Small intestine (tissue), 7 donors: ENCODE measurements at regions not wholly inside any gene's neighbourhood (a gene's known extent, or its start where the extent isn't known, plus 50 kb on each side); places are given as distances from the start of the nearest gene placed in this dataset.
A peak's percentile ranks its signal among the peaks of the same experiment; 100 is the strongest.

Experiments
- DNase-seq, 2 donors: peaks; one replicate each; pipeline versions ENCODE4 v3.0.0 to v3.0.0-alpha.2; 2013
- FAIRE-seq: peaks from 2 replicates; lab custom pipeline; 2012; peaks lifted over from hg19 to GRCh38; lab: Jason Lieb, UNC
- H3K27ac ChIP-seq, 3 donors: one replicate each; pipeline ENCODE4 v1.5.1; 2013; ENCODE audit warnings: low read length in 2 of 3, mild to moderate bottlenecking in 2 of 3, control low read depth in 1 of 3, inconsistent platforms in 1 of 3, low read depth in 1 of 3, moderate library complexity in 1 of 3
- H3K27me3 ChIP-seq, 3 donors: one replicate each; pipeline ENCODE4 v1.6.1; 2013; ENCODE audit warnings: low read length in 3 of 3, inconsistent platforms in 1 of 3; ENCODE audit not compliant: control insufficient read depth in 3 of 3, insufficient read depth in 3 of 3
- H3K36me3 ChIP-seq, 3 donors: one replicate each; pipeline ENCODE4 v1.6.1; 2013; ENCODE audit warnings: low read length in 3 of 3, inconsistent platforms in 1 of 3, low read depth in 1 of 3, mild to moderate bottlenecking in 1 of 3, moderate library complexity in 1 of 3; ENCODE audit not compliant: control insufficient read depth in 3 of 3, insufficient read depth in 2 of 3
- H3K4me1 ChIP-seq, 3 donors: one replicate each; pipeline ENCODE4 v1.6.1; 2013; ENCODE audit warnings: low read length in 2 of 3, inconsistent platforms in 1 of 3, low read depth in 1 of 3, mild to moderate bottlenecking in 1 of 3, moderate library complexity in 1 of 3; ENCODE audit not compliant: control insufficient read depth in 3 of 3, insufficient read depth in 2 of 3
- H3K4me3 ChIP-seq, 3 donors: one replicate each; pipeline ENCODE4 v1.5.1; 2013; ENCODE audit warnings: low read length in 3 of 3, control low read depth in 1 of 3, inconsistent platforms in 1 of 3, low read depth in 1 of 3, mild to moderate bottlenecking in 1 of 3, moderate library complexity in 1 of 3
- H3K9me3 ChIP-seq, 2 donors: one replicate each; pipeline ENCODE4 v1.6.1; 2013; ENCODE audit warnings: low read depth in 1 of 2, low read length in 1 of 2; ENCODE audit not compliant: control insufficient read depth in 2 of 2, insufficient read depth in 1 of 2
- WGBS, 3 donors: extraction: QIAGEN DNeasy Blood & Tissue Kit; methylation state at CpG; one replicate each; pipeline ENCODE4 v1.1.7; 2013; 5-methylcytosine and 5-hydroxymethylcytosine counted together
- donor health status: healthy with polysubstance abuse.
- donor health status: control.
- donor health status: control.
- donor health status: Bipolar disorder and iron deficiency.
- donor health status: healthy.

DNA sequence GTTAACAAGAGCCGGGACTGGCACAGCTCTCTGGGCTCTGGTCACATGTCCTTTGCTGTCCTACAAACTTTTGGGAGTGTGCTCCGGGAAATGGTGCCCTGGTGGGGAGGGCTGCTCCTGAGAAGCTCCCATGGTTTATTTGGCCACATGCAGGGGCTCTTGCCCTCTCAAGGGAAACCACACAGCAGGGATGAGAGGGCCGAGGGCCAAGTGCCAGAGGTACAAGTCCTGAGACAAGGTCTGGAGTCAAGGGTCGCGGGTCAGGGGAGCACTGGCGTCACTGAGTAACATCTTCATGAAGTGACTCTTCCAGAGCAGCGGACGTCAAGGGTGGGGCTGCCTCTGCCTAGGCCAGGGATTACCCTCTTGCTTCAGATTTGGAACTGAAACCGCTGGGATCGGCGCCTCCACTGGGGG, 1160.6 kb downstream of the TBC1D22A start:
- Histone ChIP-seq H3K4me3 (no peak overlapping the region), H3K9me3 (peaks cover 0 to 8% of the 10 kb centered on the region in 2 donors), H3K36me3 (no peaks in the 10 kb centered on the region), H3K4me1 (no peaks in the 10 kb centered on the region), H3K27me3 (no peaks in the 10 kb centered on the region), H3K27ac (no peak overlapping the region)
- 80 to 88% (median 87%) methylated on average over 11 of the region's 11 CpGs for WGBS, 3 donors
- DNase-seq = no peak
- no peak for FAIRE-seq

DNA sequence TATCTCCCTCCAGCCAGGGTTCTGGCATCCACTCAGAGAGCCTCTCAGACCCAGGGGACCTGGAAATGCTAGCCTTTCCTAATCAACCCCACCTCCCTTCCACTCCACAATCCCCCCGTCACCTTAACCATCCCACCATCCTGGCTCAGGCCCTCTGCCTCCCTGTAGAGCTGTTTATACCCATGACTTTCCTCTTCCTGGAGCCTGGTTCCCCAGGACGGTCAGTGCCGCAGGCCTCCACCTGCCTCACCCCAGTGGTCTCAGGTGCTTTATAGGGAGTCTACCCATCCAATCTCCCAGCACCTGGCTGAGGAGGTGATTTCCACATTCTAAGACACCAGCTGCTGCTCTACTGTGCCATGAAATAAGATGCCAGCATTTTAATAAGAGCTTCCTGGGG, 1159.5 kb downstream of the TBC1D22A start:
- FAIRE-seq = no peak
- no peak overlapping the region for H3K27ac ChIP-seq
- no peak for DNase-seq
- no peak overlapping the region for H3K4me3 ChIP-seq
- H3K4me1 ChIP-seq = no peaks in the 10 kb centered on the region
- H3K9me3 ChIP-seq = peaks cover 0 to 8% of the 10 kb centered on the region in 2 donors
- 95 to 97% (median 96%) methylated on average over 3 of the region's 3 CpGs for WGBS, 3 donors
- H3K27me3 ChIP-seq = no peaks in the 10 kb centered on the region
- no peaks in the 10 kb centered on the region for H3K36me3 ChIP-seq

DNA sequence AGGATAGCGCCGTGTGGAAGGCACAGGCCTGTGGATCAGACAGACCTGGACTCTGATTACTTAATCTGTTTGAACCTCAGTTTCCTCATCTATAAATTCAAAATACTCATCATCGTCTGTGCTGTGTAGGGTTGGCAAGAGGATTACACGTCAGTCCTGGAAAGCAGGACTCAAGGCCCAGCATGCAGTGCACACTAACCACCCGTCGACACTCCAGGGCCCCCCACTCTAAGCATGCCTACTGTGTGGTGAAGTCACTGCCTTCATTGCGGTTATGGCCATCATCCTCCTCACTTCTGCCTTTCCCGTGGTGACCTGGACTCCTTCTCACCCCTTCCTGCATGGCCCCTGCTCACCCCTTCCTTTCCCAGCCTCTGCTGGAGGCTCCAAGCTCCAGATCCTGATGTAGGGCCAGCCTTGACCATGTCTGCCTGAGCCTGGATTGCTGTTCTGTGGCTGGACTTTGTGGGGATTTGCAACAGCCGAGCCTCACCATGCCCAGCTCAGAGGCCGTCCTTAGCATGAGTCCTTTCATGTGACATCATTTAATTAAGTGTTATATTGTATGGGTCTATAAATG, 1158.0 kb downstream of the TBC1D22A start:
- Histone ChIP-seq H3K9me3 (peaks cover 0 to 8% of the 10 kb centered on the region in 2 donors), H3K4me1 (no peaks in the 10 kb centered on the region), H3K36me3 (no peaks in the 10 kb centered on the region), H3K27me3 (no peaks in the 10 kb centered on the region), H3K27ac (no peak overlapping the region), H3K4me3 (no peak overlapping the region)
- 76 to 91% (median 78%) methylated on average over 10 of the region's 10 CpGs for WGBS, 3 donors
- DNase-seq = no peak
- no peak for FAIRE-seq

DNA sequence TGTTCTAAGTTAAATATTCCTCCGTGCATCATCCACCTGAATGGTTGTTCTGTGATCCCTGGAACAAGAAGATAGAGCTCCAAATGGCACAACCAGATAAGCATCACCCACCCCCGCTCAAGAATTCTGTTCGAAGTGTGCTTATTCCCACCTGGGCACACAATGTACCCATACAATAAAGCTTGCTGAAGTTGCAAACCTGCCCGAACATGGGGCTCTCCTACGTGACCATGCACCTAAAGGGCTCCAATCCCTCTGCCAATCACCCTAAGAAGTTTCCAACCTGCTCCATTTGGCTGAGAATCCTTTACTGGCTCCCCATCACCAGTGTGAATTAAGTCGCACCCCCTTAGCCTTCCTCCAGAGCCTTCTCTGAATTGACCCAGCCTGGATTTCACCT, 1157.4 kb downstream of the TBC1D22A start:
- H3K27me3 ChIP-seq = no peaks in the 10 kb centered on the region
- H3K4me1 ChIP-seq = no peaks in the 10 kb centered on the region
- no peaks in the 10 kb centered on the region for H3K36me3 ChIP-seq
- H3K4me3 ChIP-seq = no peak overlapping the region
- WGBS, 3 donors = 67 to 93% (median 68%) methylated on average over 6 of the region's 6 CpGs
- H3K9me3 ChIP-seq = peaks cover 0 to 8% of the 10 kb centered on the region in 2 donors
- H3K27ac ChIP-seq = no peak overlapping the region
- no peak for DNase-seq
- no peak for FAIRE-seq

DNA sequence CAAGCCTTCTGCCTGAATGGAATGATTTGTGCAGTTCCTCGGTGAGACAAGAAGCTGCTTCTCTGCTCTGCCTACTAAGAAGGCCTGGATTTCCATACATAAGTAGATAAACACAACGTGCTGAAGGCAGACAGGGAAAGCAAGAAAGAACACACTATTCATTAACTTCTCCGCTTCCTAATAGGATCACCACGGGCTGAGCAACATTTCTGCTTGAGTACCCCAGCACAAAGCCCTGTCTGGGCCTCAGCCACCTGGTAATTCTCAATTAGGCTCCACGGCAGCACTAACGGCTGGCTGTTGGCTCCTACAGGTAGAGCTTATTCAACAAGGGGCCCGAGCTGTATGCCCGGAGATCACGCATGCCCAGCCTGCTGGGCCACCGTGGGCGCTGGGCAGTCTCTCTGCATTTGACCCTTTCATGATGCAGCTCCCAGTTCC, 1156.6 kb downstream of the TBC1D22A start:
- Histone ChIP-seq H3K27me3 (no peaks in the 10 kb centered on the region), H3K9me3 (peaks cover 0 to 4% of the 10 kb centered on the region in 2 donors), H3K4me1 (no peaks in the 10 kb centered on the region), H3K4me3 (no peak overlapping the region), H3K36me3 (no peaks in the 10 kb centered on the region), H3K27ac (no peak overlapping the region)
- 64 to 75% (median 73%) methylated on average over 11 of the region's 11 CpGs for WGBS, 3 donors
- FAIRE-seq (no peak), DNase-seq (no peak)

DNA sequence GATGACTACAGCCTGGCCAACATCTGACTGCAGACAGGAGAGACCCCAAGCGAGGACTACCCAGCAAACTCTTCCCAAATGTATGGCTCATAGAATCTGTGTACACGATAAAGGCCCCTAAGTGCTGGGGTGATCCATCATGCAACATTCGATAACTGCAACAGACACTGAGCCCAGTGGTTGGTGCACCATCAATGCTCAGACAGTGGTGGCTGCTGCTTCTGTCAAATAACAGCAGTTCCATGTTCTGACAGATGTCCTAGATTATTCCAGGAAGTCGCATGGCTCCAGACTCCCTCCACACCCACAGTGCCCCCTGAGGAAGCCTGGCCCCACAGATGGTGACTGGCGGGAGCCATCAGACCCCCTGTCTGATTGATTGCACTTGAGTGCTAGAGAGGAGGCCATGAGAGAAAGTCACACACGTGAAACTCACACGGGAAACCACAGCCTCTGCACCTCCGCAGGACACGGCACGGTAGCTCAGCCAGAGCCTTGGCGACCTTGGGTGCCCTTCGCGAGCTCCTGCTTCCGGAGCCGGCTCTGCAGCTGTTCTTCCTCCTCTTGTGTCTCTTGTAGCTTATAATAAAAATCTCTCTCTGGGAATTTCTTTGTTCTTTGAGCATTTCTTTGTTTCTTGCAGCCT, 1155.9 kb downstream of the TBC1D22A start:
- peaks cover 0 to 3% of the 10 kb centered on the region in 2 donors for H3K9me3 ChIP-seq
- FAIRE-seq (no peak), DNase-seq (peak in 1 of 2 donors; percentile 3)
- H3K27ac ChIP-seq = no peak overlapping the region
- H3K4me1 ChIP-seq = no peaks in the 10 kb centered on the region
- 63 to 68% (median 64%) methylated on average over 15 of the region's 15 CpGs for WGBS, 3 donors
- H3K27me3 ChIP-seq = no peaks in the 10 kb centered on the region
- H3K36me3 ChIP-seq = no peaks in the 10 kb centered on the region
- no peak overlapping the region for H3K4me3 ChIP-seq

DNA sequence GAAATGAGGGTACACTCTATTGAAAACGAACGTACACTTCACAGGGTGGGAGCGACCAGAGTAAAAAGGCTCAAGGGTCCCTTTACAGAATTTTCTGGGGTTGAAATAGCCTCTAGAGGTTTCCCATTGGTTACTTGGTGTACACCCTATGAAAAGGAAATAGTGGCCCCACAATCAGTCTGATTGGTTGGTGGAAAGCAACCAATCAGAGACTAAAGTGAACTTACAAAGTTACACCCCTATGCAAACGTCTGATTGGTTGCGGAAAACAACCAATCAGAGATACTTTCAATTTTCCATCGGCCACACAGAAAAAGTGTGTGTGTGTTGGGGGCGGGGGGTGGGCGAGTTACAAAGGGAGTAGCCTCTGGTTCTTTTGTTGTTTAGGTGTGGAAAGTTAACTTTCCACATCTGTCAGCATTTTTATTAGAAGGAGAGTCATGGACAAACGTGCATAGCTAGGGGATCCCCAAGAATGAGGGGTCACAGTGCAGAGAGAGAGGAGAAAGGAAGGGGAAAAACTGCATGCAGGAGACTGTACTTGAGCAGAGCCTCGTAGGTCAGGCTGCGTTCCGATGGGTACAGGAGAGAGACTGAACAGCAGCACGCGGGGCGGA, 1152.1 kb downstream of the TBC1D22A start:
- FAIRE-seq = no peak
- Histone ChIP-seq H3K4me1 (no peaks in the 10 kb centered on the region), H3K27ac (no peak overlapping the region), H3K9me3 (no peaks in the 10 kb centered on the region), H3K4me3 (no peak overlapping the region), H3K36me3 (no peaks in the 10 kb centered on the region), H3K27me3 (peaks cover 0 to 2% (median 0%) of the 10 kb centered on the region in 3 donors)
- WGBS, 3 donors = 82 to 84% (median 84%) methylated on average over 15 of the region's 15 CpGs
- no peak for DNase-seq

DNA sequence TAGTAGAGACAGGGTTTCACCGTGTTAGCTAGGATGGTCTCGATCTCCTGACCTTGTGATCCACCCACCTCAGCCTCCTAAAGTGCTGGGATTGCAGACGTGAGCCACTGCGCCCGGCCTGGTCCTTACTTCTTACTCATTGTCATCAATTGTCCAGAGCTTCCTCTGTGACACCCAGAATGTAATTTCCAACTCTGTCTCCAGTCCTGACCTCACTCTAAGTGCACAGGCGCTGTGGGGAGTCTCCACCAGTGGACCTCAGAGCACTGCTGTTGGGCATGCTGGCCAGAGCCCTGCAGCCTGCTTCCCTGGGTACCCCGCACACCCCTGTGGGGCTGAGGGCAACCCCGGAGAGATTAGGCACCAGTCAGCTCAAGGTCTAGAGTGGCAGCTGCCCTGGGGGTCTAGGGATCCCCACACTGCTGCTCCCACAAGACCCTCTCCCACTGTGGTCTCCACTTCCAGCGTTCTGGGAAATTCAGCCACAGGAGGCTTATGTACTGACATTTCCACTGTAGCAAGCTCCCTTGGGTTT, 1140.3 kb downstream of the TBC1D22A start:
- no peaks in the 10 kb centered on the region for H3K27me3 ChIP-seq
- H3K36me3 ChIP-seq = no peaks in the 10 kb centered on the region
- H3K4me1 ChIP-seq = no peaks in the 10 kb centered on the region
- no peak overlapping the region for H3K4me3 ChIP-seq
- H3K27ac ChIP-seq = no peak overlapping the region
- DNase-seq = no peak
- no peaks in the 10 kb centered on the region for H3K9me3 ChIP-seq
- WGBS, 3 donors = 83 to 89% (median 86%) methylated on average over 7 to 9 of the region's 9 CpGs
- no peak for FAIRE-seq
